22Rv1 (cell line): ENCODE measurements at regions not wholly inside any gene's neighbourhood (a gene's known extent, or its start where the extent isn't known, plus 50 kb on each side); places are given as distances from the start of the nearest gene placed in this dataset.

Experiments
- H3K27ac ChIP-seq: fragments of 450-650 bp; 2 replicates; pipeline ENCODE4 v1.5.1; 2017
- ZFX ChIP-seq: fragments of 450-650 bp; IDR thresholded peaks from 2 replicates; pipeline ENCODE4 v1.6.1; 2017; ENCODE audit warnings: antibody characterized with exemption, borderline replicate concordance
- TF ChIP-seq, protein P1 (sequence below): fragments of 450-650 bp; IDR thresholded peaks from 2 replicates; pipeline ENCODE4 v1.5.1; 2017; ENCODE audit warnings: mild to moderate bottlenecking

DNA sequence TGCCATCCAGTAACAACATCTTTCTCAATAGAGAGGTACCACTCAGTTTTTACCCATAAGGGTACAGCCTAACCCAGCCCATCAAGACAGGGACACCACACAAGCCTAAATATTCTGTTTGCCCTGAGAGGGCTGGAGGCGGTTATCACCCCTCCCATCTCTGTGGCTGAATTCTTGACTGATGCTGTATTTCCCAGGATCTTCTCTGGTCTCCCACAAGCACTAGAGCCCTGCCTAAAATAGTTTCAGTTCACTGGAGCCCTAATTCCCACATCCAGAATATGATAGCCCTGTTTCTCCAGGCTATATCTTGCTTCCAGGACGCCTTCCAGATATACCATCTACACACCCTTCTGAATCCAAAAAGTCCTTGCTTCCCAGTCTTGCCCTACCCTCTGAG is 91.6 kb upstream of the NMU start:
- TF ChIP-seq ZFX = no peak
- TF ChIP-seq, protein P1, sequence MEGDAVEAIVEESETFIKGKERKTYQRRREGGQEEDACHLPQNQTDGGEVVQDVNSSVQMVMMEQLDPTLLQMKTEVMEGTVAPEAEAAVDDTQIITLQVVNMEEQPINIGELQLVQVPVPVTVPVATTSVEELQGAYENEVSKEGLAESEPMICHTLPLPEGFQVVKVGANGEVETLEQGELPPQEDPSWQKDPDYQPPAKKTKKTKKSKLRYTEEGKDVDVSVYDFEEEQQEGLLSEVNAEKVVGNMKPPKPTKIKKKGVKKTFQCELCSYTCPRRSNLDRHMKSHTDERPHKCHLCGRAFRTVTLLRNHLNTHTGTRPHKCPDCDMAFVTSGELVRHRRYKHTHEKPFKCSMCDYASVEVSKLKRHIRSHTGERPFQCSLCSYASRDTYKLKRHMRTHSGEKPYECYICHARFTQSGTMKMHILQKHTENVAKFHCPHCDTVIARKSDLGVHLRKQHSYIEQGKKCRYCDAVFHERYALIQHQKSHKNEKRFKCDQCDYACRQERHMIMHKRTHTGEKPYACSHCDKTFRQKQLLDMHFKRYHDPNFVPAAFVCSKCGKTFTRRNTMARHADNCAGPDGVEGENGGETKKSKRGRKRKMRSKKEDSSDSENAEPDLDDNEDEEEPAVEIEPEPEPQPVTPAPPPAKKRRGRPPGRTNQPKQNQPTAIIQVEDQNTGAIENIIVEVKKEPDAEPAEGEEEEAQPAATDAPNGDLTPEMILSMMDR = no peak

DNA sequence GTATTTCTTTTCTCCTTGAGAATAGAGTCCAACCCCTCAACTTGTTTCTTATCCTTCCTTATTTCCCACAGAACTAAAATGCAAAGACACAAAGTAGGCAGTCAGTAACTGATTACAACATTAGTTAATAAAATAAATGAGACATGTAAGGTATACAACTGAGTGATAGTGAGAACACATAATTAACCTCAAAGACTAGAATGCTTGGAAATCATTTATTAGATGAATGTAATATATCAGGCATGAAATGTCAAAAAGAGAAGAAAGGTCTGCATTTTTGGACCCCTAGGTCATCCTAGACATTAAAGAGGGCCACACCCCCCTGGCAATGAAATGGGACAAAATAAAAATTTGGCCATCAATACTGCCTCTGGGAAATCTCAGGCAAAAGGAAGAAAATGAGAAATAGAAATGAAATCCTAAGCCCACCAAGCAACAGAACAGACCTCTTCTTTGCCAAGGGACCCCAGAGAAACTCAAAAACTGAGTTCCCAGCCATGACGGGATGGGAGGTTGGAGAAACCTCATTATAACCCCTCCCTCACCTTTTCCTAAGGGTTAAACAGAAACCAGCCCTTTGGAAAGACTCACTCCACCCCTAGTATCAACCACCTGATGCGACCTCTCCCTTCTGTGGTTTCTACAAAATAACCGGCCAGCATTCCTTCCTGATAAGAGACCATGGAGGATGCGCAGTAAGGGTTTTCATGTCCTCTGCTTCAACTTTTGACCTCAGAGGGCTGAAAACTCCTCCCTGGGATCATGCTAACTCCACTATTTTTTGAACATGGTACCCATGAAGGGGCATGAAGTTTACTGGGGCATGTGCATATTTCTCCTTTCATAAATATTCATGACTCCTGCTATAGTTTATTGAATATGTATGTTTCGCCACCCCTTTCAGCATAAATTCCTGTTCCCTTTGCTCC is 90.0 kb upstream of the EXOC1L start:
- H3K27ac ChIP-seq = no peak overlapping the region
- TF ChIP-seq, protein P1 = no peak
- TF ChIP-seq ZFX = no peak

More for the DNA sequence above, 91.6 kb upstream of the NMU start:
- no peak overlapping the region for H3K27ac ChIP-seq

GRCh38 chr4:55730280-55730931 is 89.2 kb upstream of the EXOC1L start:
- no peak overlapping the region for H3K27ac ChIP-seq
- TF ChIP-seq ZFX = no peak
- TF ChIP-seq, protein P1 = no peak

GRCh38 chr4:55731959-55732358 is 87.6 kb upstream of the EXOC1L start:
- H3K27ac ChIP-seq = no peak overlapping the region
- TF ChIP-seq, protein P1 = no peak
- no peak for TF ChIP-seq ZFX

DNA sequence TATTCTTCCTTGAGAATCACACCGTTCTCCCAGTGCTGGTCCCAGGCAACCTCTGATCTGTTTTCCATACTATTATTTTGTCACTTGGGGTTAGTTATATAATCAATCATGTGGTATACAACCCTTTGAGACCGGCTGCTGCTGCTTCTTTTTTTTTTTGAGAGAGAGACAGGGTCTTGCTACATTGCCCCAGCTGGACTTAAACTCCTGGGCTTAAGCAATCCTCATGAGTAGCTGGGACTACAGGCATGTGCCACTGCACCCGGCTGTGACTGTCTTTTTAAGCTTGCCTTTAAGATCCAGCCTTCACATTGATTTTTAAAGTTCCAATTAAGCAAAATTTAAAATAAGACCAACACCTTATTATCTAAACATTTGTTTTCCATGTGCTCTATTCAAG is 86.7 kb upstream of the EXOC1L start:
- H3K27ac ChIP-seq = no peak overlapping the region
- no peak for TF ChIP-seq ZFX
- TF ChIP-seq, protein P1 = no peak

DNA sequence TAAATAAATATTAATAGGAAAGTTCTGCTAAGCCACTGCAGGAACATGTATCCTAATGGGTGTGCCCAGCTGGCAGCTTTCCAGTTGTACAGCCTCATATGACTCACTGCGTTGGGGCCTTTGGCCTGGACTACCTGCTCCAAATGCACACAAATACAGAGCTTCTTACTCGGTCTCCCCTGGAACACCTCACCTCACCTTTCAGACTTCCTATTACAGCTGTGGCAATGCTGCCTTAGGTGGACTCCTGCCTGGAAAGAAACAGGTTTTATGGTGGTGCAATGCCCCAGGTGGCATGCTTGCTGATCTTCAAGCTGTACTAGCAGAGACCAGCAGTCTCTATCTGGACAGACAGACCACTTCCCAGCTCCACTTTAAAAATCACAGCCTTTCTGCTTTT is 85.7 kb upstream of the EXOC1L start:
- H3K27ac ChIP-seq = no peak overlapping the region; the same call in 1 of the 2 replicates
- no peak for TF ChIP-seq ZFX
- TF ChIP-seq, protein P1 = no peak
